CD4-positive, alpha-beta T cell treated with Interleukin-4 for 4 hours (primary cell): ENCODE measurements at regions not wholly inside any gene's neighbourhood (a gene's known extent, or its start where the extent isn't known, plus 50 kb on each side); places are given as distances from the start of the nearest gene placed in this dataset.
"Not testable (repeated sequence)": the region's sequence is repeated elsewhere in the genome, so short reads cannot be mapped to it uniquely, and the experiment has no call there.

Source experiments
- DNase-seq: peaks from one replicate; pipeline ENCODE4 v3.0.0-alpha.2; 2020

- no peak for DNase-seq
These were observed 232.0 kb upstream of the STT3B start for GRCh38 chr3:31300456-31301443.

GRCh38 chr3:31302343-31302742 lies 230.4 kb upstream of the STT3B start:
- no peak for DNase-seq

GRCh38 chr3:31305340-31305739 lies 227.4 kb upstream of the STT3B start:
- no peak for DNase-seq

GRCh38 chr3:31307131-31307785 lies 225.5 kb upstream of the STT3B start:
- no peak for DNase-seq

- DNase-seq: no peak
These were observed 221.2 kb upstream of the STT3B start for GRCh38 chr3:31311559-31311958.

GRCh38 chr3:31312400-31312799 lies 220.3 kb upstream of the STT3B start:
- DNase-seq: no peak

- no peak for DNase-seq
These were observed 218.5 kb upstream of the STT3B start for GRCh38 chr3:31314258-31314657.

- no peak for DNase-seq
These were observed 213.4 kb upstream of the STT3B start for GRCh38 chr3:31319332-31319731.

GRCh38 chr3:31321620-31322019 lies 211.1 kb upstream of the STT3B start:
- DNase-seq: no peak

- DNase-seq: no peak
These were observed 210.3 kb upstream of the STT3B start for GRCh38 chr3:31322460-31322859.

GRCh38 chr3:31327826-31328357 lies 204.8 kb upstream of the STT3B start:
- DNase-seq: not testable (repeated sequence)

GRCh38 chr3:31331278-31331677 lies 201.4 kb upstream of the STT3B start:
- no peak for DNase-seq

GRCh38 chr3:31341130-31341529 lies 191.6 kb upstream of the STT3B start:
- DNase-seq: no peak

- no peak for DNase-seq
These were observed 189.7 kb upstream of the STT3B start for GRCh38 chr3:31343075-31343474.

- no peak for DNase-seq
These were observed 187.1 kb upstream of the STT3B start for GRCh38 chr3:31345581-31345980.

- no peak for DNase-seq
These were observed 186.2 kb upstream of the STT3B start for GRCh38 chr3:31346542-31346979.

- DNase-seq: no peak
These were observed 183.6 kb upstream of the STT3B start for GRCh38 chr3:31349001-31349748.

- no peak for DNase-seq
These were observed 182.4 kb upstream of the STT3B start for GRCh38 chr3:31350307-31350706.

- no peak for DNase-seq
These were observed 180.4 kb upstream of the STT3B start for GRCh38 chr3:31352331-31352730.

GRCh38 chr3:31353166-31353565 lies 179.6 kb upstream of the STT3B start:
- DNase-seq: no peak

- DNase-seq: no peak
These were observed 178.4 kb upstream of the STT3B start for GRCh38 chr3:31354373-31354772.

- no peak for DNase-seq
These were observed 176.9 kb upstream of the STT3B start for GRCh38 chr3:31355807-31356206.

GRCh38 chr3:31356941-31357340 lies 175.8 kb upstream of the STT3B start:
- no peak for DNase-seq
